HG03342 (cell line): ENCODE measurements at regions not wholly inside any gene's neighbourhood (a gene's known extent, or its start where the extent isn't known, plus 50 kb on each side); places are given as distances from the start of the nearest gene placed in this dataset.
"Not testable (repeated sequence)": the region's sequence is repeated elsewhere in the genome, so short reads cannot be mapped to it uniquely, and the experiment has no call there.

ENCODE experiments used
- ATAC-seq: cut with Tn5 transposase; IDR thresholded peaks from one replicate; pipeline ENCODE4 v1.9.1; 2021; ENCODE audit warnings: mild to moderate bottlenecking, moderate library complexity; ENCODE audit not compliant: unreplicated experiment

DNA sequence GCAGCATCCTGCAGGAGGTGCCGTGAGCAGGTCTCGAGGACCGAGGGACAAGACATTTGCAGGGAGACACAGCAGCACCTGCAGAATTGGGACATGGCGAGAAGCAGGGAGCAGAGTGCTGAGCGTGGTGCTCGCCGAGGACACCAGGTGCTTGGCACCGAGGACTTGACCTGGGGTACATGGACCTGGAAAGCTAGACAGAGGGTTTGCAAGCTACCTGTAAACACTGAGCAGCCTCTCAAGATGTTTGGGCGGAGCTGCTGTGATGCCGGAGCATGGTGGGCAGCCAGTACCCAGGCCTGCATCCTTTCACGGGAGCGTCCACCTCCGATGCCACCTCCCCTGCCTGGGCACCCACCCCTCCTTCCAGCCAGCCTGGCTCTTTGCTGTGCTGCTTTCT, 773.2 kb downstream of the TBC1D22A start:
- ATAC-seq, result no peak

DNA sequence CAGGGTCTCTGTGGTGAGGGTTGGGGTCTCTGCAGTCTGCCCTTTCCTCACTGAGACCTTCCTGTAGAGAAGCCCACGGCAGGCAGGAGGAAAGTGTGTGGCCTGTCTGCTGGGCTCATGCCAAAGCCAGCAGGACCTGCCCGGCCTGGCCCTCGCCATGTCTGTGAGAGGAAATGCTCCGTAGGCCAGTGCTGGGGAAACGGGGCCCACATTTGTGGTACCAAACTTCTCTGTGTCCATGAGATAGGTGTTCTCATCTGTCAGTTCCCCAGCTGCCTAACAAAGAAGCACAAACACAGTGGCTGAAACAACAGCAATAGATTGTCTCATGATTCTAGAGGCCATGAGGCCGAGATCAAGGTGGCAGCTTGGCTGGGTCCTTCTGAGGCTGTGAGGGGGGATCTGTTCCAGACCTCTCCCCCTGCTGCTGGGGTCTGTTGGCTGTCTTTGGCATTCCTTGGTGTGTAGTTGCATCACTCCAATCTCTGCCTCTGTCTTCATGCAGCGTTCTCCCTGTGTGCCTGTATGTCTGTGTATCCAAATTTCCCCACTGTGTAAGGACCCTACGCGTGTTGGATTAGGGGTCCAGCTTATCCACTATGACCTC, 772.5 kb downstream of the TBC1D22A start:
- ATAC-seq, result no peak

GRCh38 chr22:47533961-47534803, 771.7 kb downstream of the TBC1D22A start:
- no peak for ATAC-seq

- no peak for ATAC-seq
These were observed 754.6 kb downstream of the TBC1D22A start for GRCh38 chr22:47517062-47517461.

DNA sequence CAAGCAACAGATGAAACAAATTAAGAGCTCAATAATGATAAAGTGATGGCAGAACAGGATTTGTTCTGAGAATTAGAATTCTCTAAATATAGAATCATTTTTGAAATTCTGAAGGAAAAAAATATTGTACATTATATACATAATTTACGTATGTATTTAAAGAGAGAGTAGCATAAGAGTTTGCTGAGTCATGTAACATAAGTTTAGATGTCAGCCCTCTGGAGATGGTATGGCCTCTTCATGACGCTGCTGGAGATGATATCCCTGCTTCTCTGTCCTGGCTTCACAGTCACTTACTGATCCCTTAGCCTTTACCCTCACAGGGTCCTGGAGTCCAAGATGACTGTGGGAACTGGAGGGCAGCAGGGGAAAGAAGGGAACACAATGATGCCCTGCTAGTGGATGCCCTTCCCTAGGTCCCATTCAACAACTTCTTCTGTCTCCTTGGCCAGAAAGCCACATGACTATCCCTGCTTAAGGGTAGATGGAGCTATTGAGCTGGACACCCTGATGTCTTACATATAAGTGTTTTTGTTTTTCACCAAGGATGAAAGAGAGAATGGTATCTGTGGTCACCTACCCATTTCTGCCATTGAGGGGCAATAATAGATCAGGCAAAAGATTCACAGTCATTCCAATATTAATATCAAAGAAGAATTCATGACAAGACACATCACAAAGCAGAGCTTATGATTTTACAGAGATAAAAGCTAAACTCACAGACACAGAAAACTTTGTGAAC, 753.1 kb downstream of the TBC1D22A start:
- ATAC-seq, result no peak

DNA sequence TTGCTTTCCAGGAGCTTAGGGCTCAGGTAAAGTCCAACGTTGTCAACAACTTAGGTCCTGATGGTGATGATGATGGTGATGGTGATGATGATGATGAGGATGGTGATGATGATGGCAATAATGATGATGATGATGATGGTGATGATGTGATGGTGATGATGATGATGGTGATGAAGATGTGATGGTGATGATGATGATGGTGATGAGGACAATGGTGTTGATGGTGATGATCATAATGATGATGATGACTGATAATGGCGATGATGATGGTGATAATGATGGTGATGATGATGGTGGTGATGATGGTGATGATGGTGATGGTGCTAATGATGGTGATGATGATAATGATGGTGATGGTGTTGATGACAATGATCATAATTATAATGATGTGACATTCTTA, 750.2 kb downstream of the TBC1D22A start:
- ATAC-seq, result no peak

- ATAC-seq, result no peak
These were observed 742.5 kb downstream of the TBC1D22A start for GRCh38 chr22:47504962-47505361.

- no peak for ATAC-seq
These were observed 736.6 kb downstream of the TBC1D22A start for GRCh38 chr22:47498969-47499495.

GRCh38 chr22:47497666-47498065, 735.2 kb downstream of the TBC1D22A start:
- no peak for ATAC-seq

DNA sequence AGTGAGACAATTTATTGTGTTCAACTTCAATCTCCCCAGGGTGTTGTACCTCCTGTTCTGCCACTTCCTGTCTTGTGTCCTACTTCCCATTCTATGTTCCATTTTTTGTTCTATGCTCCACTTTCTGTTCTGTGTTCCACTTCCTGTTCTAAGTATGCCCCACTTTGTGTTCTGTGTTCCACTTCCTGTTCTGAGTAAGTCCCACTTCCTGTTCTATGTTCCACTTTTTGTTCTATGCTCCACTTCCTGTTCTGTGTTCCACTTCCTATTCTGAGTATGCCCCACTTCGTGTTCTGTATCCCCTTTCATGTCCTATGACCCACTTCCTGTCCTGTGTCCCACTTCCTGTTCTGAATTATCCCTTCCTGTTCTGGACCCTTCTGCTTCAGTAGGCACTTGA, 732.7 kb downstream of the TBC1D22A start:
- no peak for ATAC-seq

DNA sequence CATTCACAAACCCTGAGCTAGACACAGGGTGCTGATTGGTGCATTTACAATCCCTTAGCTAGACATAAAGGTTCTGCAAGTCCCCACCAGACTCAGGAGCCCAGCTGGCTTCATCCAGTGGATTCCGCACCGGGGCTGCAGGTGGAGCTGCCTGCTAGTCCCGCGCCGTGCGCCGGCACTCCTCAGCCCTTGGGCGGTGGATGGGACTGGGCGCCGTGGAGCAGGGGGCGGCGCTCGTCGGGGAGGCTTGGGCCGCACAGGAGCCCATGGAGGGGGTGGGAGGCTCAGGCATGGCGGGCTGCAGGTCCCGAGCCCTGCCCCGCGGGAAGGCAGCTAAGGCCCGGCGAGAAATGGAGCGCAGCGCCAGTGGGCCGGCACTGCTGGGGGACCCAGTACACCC, 725.7 kb downstream of the TBC1D22A start:
- ATAC-seq, result not testable (repeated sequence)

DNA sequence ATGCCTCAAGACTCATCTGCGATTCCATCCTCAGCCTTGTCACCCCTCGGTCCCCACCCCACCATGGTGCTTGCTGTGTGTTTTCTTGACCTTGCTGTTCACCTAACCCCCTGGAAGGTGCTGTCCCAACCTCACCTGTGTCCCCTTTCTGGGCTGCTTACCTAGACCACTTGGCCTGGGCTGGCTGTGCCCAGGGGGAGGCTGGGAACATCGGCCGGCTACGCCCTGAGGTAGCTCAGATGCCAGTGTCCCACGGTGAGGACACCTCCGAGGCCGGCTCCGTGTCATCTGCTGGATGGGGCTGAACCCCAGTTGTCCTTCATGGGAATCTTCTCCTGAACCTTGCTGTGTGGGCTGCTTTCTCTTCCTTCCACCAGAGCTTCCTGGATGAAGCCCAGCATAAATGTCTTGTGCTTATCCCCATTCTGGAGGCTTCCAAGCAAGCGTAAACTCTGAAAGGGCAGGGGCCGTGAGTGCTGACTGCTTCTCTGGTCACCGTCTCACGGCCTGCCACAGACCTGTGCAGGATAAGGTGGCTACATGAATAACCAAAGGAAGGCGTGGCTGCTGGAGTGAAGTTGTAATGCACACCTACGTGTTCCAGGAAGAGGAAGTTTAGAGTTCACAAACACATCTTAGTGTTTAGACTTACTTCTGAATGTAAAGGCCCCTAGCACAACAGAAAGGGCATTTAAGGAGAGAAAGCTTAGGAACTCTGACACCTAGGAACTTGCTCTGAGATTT, 724.3 kb downstream of the TBC1D22A start:
- ATAC-seq, result no peak

GRCh38 chr22:47484960-47485569, 722.6 kb downstream of the TBC1D22A start:
- ATAC-seq, result no peak

- ATAC-seq, result no peak
These were observed 713.8 kb downstream of the TBC1D22A start for GRCh38 chr22:47476231-47476630.

DNA sequence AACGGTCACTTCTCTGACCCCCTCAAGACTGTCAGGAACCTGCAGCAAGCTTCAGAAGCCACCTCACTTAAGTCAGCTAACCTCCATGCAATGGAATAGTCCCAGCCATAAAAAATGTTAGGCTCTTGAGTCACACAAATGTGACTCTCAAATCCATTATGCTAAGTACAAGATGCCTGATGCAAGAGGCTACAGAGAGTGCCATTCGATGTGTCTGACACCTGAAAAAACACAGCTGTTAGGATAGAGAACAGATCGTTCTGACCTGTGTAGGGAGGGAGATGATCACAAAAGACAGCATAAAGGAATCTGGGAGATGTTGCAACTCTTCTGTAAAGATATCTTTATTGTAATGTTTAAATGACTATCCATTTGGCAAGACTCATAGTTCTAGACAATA, 712.4 kb downstream of the TBC1D22A start:
- ATAC-seq, result no peak

- ATAC-seq, result no peak
These were observed 712.0 kb downstream of the TBC1D22A start for GRCh38 chr22:47474464-47474863.

DNA sequence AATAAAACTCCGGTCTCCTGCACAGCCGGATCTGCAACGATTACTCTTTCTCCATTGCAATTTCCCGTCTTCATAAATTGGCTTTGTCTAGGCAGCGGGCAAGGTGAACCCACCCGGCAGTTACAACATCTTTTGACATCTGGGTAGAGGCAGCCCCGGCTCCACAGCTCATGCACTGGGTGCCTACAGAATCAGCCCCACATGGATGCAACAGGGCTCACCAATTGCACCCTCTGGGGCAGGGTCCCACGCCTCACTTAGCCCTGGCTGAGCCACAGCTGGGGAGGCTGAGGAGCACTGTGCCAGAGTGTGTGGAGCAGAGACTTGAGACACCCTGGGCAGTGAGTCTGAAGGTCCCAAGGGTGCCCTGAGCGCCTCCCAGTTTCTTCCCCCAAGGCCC, 710.2 kb downstream of the TBC1D22A start:
- ATAC-seq, result no peak

- ATAC-seq, result no peak
These were observed 709.0 kb downstream of the TBC1D22A start for GRCh38 chr22:47471406-47471805.

DNA sequence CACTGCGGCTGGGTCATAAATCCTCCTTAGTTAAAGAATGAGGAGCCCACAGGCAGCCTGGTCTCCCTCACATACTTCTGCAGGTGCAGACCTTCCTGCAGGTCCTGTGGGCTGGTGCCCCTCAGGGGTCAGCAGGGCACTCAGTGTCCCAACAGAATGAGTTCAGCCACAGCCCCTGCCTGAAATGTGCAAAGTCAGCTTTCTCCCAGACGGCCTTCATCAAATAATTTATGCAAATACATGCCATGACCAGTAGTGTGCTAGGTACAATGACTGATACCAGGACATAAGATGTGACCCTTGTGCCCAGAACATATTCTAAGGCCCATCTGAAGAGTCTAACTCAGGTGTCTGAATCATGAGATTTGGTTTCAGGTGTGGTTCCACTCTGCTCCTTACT, 703.4 kb downstream of the TBC1D22A start:
- no peak for ATAC-seq

DNA sequence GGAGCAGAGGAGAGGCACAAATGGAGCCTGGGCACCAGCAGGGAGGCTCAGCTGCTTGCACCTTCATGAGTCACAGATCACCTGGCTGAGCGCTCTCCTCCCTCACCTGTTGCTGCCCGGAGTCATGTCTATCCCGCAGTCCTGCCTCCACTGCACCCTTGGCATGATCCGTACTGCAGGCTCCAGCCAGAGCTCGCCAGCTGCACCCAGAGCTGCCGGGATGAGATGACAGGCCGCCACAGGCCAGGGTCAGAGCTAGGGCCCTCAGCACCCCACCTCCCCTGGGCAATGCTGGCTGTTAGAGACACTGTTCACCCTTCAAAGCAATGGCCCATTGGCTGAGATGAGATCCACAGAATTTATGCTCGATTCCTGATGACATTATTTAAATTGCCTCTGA, 702.8 kb downstream of the TBC1D22A start:
- ATAC-seq, result no peak
